ENCODE measurements at regions not wholly inside any gene's neighbourhood (a gene's known extent, or its start where the extent isn't known, plus 50 kb on each side); places are given as distances from the start of the nearest gene placed in this dataset.

DNA sequence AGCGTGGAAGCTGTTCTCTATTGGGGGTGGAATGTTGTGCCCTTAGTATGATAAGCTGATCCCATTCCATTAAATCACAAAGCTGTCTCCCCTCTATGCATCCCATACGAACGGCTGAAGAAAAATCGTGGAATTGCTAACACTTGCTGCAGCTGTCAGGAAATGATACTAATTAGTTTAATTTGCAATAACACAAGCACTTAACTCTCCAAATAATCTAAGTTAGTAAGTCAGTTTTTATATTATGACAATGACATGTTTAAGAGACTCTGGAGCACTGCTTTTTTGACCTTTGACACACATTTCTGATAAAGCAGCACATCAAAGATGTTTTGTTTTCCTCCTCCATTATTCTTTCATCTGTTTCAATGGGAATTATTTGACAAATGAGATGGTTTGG is 123.7 kb upstream of the SATB2 start:
- TF ChIP-seq CTCF (IDR thresholded peaks at IDR 0.05): no peak
- no peak for TF ChIP-seq POLR2AphosphoS5 (IDR thresholded peaks at IDR 0.05; ENCODE audit: low read depth, low read length)
- TF ChIP-seq TCF7L2 (IDR thresholded peaks at IDR 0.05; ENCODE audit: low read depth, low read length): no peak
